Inferior parietal cortex (tissue), 1 donor: ENCODE measurements at regions not wholly inside any gene's neighbourhood (a gene's known extent, or its start where the extent isn't known, plus 50 kb on each side); places are given as distances from the start of the nearest gene placed in this dataset.

Experiments
- DNase-seq: peaks from one replicate; pipeline ENCODE4 v3.0.0-alpha.2; 2016; ENCODE audit errors: extremely low spot score

GRCh38 chr21:41045534-41046268, 122.3 kb upstream of the BACE2 start:
- no peak for DNase-seq

DNA sequence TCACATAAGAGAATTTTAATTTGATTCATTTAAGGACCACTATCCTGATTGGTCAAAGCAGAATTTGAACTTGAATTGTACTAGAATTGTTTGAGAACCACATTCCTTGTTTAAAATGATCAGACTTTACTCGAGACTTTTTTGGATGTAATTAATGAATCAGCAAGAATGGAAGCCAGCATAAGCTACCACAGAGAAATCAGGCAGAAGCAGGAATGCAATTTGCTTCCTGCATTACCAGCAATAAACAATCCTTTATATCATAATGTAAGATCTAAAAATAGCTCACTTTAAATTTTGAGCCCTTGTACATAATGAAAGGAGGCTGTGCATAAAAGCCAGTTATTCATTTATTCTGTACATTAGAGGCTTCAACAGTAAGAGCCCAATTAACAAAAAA, 119.8 kb upstream of the BACE2 start:
- DNase-seq, result no peak

DNA sequence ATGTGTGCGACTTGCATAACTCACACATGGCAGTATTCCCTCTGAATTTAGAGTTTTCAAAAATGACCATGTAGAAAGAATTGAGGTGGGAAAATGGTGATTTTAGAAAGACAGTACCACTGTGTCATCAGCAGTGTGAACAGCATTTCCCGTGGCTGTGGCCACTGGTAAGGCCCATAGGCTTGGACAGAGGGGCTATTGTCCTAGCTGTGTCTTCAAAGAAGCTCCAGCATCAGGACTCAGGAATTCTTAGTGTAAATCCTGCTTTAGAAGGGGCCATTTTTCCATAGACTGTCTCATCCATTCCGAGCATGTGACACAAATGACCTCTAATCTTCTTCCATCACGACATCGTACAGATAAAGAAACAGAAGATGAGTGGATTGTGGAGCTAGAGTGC, 119.3 kb upstream of the BACE2 start:
- no peak for DNase-seq

GRCh38 chr21:41052820-41053555, 115.0 kb upstream of the BACE2 start:
- DNase-seq, result no peak

GRCh38 chr21:41054018-41054578, 113.9 kb upstream of the BACE2 start:
- DNase-seq, result no peak

DNA sequence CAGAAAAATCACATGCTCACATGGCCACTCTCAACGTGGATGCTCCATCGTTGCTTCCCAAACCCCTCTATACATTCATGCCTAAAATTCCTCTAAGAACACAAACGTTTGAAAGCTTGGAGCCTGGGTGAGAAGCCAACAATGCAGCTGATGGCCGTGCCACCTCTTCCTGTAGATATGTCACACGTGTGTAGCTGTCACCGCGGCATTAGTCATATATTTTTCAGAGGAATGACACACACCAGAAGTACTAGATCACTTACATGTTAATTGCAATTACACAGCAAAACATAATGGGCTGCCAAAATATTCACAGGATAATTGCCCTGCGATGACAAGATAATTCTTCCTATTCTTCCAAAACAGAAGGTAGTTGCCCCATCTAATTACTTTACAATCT, 112.7 kb upstream of the BACE2 start:
- no peak for DNase-seq

- DNase-seq, result no peak
These were observed 108.1 kb upstream of the BACE2 start for GRCh38 chr21:41059871-41060270.

- no peak for DNase-seq
These were observed 106.3 kb upstream of the BACE2 start for GRCh38 chr21:41061701-41062100.

DNA sequence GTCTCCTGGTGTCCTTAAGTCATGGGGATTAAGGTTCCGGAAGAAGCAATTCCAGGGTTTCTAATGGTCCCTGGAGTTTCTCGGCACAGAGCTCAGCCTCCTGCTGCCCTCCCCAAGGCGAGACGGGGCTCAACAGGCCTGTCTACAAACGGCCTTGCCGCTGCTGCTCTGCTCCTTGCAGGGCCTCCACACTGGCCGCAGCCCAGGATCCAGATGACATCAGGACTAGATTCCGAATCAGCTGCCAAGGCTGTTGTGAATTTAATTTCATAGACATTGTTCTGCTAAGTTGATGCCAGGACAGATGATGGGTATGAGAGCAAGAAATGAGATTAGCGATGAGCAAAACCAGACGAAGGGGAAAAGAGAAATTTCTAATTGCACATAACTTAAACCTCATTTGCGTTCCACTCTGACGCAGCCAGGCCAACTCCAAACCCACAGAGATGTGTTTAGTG, 103.6 kb upstream of the BACE2 start:
- DNase-seq, result no peak

- DNase-seq, result no peak
These were observed 103.0 kb upstream of the BACE2 start for GRCh38 chr21:41064951-41065350.

- DNase-seq, result no peak
These were observed 102.4 kb upstream of the BACE2 start for GRCh38 chr21:41065539-41065938.

DNA sequence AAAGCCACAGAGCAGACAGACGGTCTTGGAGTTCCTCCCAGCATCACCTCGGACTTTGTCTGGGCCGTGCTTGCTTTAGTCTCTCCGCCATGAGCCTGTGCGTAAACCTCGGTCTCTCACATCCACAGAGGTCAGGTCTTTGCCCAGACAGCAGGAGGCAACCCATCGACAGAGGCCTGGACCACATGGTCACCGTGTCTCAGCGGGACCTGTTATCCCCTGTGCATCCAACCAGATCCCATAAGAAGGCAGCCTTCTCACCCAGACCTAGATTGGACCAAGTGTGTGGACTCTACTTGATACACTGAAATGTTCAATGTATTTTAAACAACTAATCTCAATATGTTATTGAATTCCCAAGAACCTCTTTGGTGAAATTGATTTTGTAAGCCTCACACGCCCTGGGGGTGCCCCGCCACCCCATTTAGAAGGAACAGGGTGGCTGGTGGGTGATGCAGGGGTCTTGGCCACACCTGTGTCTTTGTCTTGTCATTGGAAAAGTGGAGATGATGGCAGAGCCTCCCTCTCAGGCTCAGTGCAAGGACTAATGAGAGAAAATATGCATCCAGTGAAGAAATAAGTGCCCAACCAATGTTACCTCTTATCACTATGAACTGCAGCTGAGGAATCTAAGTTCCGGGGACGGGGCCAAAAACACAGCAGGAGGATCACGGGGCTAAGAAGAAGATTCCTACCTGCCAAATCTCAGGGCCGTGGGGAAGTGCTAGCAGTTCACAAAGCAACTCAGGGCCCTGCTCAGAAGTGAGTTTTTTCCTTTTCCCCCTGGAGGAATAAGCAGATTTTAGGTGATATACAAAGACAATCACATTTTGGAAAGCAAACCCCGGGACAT, 101.6 kb upstream of the BACE2 start:
- no peak for DNase-seq

- no peak for DNase-seq
These were observed 100.3 kb upstream of the BACE2 start for GRCh38 chr21:41067709-41068108.

DNA sequence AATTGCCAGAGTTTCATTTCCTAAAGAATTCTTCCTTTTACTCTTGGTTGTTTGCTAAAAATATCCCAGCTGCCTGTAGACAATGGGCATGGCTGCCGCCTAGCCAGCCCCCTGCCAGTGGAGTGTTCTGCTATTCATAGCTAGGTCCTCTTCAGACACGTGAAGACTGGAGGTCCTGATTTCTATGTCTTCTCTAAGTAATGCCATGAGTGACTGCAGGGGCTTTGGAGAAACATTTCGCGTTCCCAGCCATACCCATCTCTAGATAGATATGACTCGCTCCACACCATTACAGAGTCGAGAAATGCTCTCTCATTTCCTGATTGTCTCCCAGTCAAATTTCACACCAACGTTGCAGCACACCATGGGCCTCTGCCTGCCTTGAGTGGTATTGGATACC, 99.5 kb upstream of the BACE2 start:
- DNase-seq, result peak; percentile 37

GRCh38 chr21:41068967-41069642, 98.9 kb upstream of the BACE2 start:
- DNase-seq, result peak; percentile 81

DNA sequence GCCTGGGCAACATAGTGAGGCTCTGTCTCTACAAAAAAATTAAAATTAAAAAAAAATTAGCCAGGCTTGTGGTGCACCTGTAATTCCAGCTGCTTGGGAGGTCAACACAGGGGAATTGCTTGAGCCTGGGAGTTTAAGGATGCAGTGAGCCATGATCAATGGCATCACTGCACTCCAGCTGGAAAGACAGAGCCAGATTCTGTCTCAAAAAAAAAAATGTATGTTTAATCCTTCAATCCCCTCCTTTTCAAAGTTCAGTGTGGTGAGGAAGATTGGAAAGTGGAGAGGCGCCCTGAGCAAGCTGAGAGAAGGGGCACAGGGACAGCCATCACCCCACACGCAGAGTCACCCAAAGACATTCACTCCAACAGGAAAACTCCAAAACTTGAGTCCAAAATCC, 97.7 kb upstream of the BACE2 start:
- no peak for DNase-seq

DNA sequence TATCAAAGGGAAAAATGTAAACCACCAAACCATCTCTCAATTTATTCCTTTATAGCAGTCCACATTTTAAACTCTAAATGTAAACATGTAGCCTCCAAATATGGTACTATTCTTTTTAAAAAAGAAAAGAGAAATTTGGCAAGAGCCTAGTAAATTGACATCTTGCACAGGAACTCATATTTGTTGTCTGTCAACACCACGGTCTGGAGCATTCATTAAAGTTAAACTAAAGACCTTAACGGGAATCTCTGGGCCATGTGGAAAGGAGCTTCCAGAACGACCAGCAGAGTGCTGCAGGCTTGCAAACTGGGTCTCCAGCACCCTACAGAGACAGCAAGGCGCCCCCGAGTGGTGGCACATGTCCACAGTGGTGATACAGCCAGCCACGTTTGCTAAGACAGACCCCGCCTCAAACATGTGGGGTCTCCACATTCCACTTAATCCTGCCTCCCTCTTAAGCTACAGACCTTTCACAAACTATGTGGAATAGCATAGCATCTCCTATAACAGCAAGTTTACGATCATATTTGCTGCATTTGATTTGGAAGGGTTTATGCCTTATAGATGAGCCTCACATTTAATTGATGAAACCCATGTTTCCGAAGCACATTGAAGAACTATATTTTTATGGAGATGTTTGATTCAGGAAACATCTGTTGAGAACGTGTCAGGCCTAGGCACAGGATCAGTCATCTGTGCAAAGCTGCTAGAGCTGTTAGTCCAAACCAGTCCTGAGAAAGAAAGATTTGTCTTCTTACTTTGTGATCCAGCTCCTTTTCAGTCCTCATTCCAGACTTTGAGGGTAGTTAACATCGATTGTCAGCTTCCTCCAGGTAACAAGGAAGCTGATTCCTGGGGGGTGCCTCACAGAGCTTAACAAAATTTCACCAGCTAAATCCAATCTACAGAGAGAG, 96.4 kb upstream of the BACE2 start:
- no peak for DNase-seq

DNA sequence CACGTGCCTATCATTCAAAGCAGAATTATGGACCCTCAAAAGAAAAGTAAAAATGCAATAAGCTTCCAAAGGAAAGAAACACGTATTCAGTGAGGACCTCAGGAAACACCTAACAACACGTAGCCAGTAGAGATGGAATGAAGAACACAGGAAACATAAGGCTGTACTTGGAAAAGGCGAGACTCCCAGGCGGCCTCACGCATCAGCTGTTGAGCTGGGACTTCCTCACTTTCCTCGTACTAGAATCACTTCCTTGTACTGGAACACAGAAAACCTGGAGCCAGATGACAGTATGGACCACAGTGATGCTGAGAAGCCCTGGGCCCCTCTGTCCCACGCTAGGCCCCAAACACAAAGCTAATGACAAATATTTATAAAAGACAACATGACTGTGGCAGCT, 94.4 kb upstream of the BACE2 start:
- DNase-seq, result no peak

GRCh38 chr21:41074396-41075184, 93.4 kb upstream of the BACE2 start:
- DNase-seq, result peak; percentile 6

DNA sequence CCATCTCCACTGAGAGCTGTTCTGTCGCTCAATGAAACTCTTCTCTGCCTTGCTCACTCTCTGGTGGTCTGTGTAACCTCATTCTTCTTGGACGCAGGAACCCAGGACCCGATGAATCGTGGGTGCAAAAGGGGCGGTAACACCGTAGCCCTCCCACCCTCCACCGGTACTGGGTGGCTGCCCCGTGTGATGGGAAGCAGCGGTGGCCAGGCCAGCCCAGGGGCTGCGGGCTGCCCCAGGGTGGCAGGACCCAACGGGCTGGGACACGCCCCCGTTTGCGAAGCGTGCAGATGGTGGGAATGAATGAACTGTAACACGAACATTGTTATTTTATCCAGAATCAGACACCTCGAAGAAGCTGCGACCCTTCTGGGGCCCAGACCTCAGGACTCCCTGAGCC, 92.3 kb upstream of the BACE2 start:
- no peak for DNase-seq
